H9 (cell line): ENCODE measurements at regions not wholly inside any gene's neighbourhood (a gene's known extent, or its start where the extent isn't known, plus 50 kb on each side); places are given as distances from the start of the nearest gene placed in this dataset.

Source experiments
- DNase-seq: peaks from one replicate; pipeline ENCODE4 v3.0.0-alpha.2; 2017
- H2AFZ ChIP-seq: one replicate; pipeline ENCODE4 v1.6.1; 2013; ENCODE audit warnings: mild to moderate bottlenecking, low read length, control low read depth, moderate library complexity
- H2AK5ac ChIP-seq: 2 replicates; pipeline ENCODE4 v1.6.1; 2013; ENCODE audit warnings: low read length, control low read depth, mixed read lengths; ENCODE audit not compliant: insufficient read length
- H2BK120ac ChIP-seq: one replicate; pipeline ENCODE4 v1.6.1; 2013; ENCODE audit warnings: low read depth, mild to moderate bottlenecking, low read length, control low read depth, inconsistent platforms; ENCODE audit not compliant: poor library complexity, severe bottlenecking
- H2BK12ac ChIP-seq: 2 replicates; pipeline ENCODE4 v1.6.1; 2013; ENCODE audit warnings: low read length, control low read depth, mixed read lengths, low read depth; ENCODE audit not compliant: insufficient read length
- H2BK15ac ChIP-seq: 2 replicates; pipeline ENCODE4 v1.6.1; 2013; ENCODE audit warnings: low read depth, low read length, control low read depth
- H2BK20ac ChIP-seq: one replicate; pipeline ENCODE4 v1.6.1; 2013; ENCODE audit warnings: low read depth, mild to moderate bottlenecking, low read length, control low read depth, inconsistent platforms; ENCODE audit not compliant: poor library complexity, severe bottlenecking
- H2BK5ac ChIP-seq: 2 replicates; pipeline ENCODE4 v1.6.1; 2013; ENCODE audit warnings: low read length, control low read depth, mixed read lengths; ENCODE audit not compliant: insufficient read length
- H3K14ac ChIP-seq: 2 replicates; pipeline ENCODE4 v1.6.1; 2013; ENCODE audit warnings: low read length, control low read depth; ENCODE audit not compliant: insufficient read depth
- H3K18ac ChIP-seq: 2 replicates; pipeline ENCODE4 v1.6.1; 2013; ENCODE audit warnings: low read depth, mild to moderate bottlenecking, mixed read lengths, low read length, control low read depth; ENCODE audit not compliant: insufficient read length
- H3K23ac ChIP-seq: 2 replicates; pipeline ENCODE4 v1.6.1; 2013; ENCODE audit warnings: low read length, control low read depth, mixed read lengths, low read depth; ENCODE audit not compliant: insufficient read length
- H3K23me2 ChIP-seq: 2 replicates; pipeline ENCODE4 v1.6.1; 2013; ENCODE audit warnings: low read depth, mild to moderate bottlenecking, mixed read lengths, low read length, control low read depth; ENCODE audit not compliant: insufficient read length, poor library complexity, severe bottlenecking
- H3K27ac ChIP-seq: 2 replicates; pipeline ENCODE4 v1.5.1; 2013; ENCODE audit warnings: low read length, control low read depth, mixed read lengths, low read depth; ENCODE audit not compliant: insufficient read length
- H3K27me3 ChIP-seq: 2 replicates; pipeline ENCODE4 v1.6.1; 2013; ENCODE audit warnings: low read length, control low read depth, inconsistent platforms; ENCODE audit not compliant: insufficient read depth
- H3K4ac ChIP-seq: 2 replicates; pipeline ENCODE4 v1.6.1; 2013; ENCODE audit warnings: low read depth, mild to moderate bottlenecking, control low read depth, inconsistent platforms, low read length, moderate library complexity
- H3K4me1 ChIP-seq: 2 replicates; pipeline ENCODE4 v1.6.1; 2013; ENCODE audit warnings: low read length, control low read depth, inconsistent platforms; ENCODE audit not compliant: insufficient read depth
- H3K4me2 ChIP-seq: 2 replicates; pipeline ENCODE4 v1.6.1; 2013; ENCODE audit warnings: low read length, control low read depth, mixed read lengths; ENCODE audit not compliant: insufficient read length, insufficient read depth
- H3K56ac ChIP-seq: 2 replicates; pipeline ENCODE4 v1.6.1; 2013; ENCODE audit warnings: low read depth, mild to moderate bottlenecking, mixed read lengths, low read length, control low read depth; ENCODE audit not compliant: insufficient read length
- H3K79me1 ChIP-seq: 2 replicates; pipeline ENCODE4 v1.6.1; 2013; ENCODE audit warnings: low read depth, mild to moderate bottlenecking, moderate library complexity, low read length, control low read depth, inconsistent platforms; ENCODE audit not compliant: insufficient read depth, poor library complexity, severe bottlenecking
- H3K79me2 ChIP-seq: 2 replicates; pipeline ENCODE4 v1.6.1; 2013; ENCODE audit warnings: low read length, control low read depth, inconsistent platforms; ENCODE audit not compliant: insufficient read depth
- H3K9ac ChIP-seq: 2 replicates; pipeline ENCODE4 v1.6.1; 2013; ENCODE audit warnings: low read length, control low read depth, mixed read lengths; ENCODE audit not compliant: insufficient read length; ENCODE audit errors: extremely low read depth
- H3K9me3 ChIP-seq: one replicate; pipeline ENCODE4 v1.6.1; 2013; ENCODE audit warnings: low read depth, low read length, inconsistent platforms; ENCODE audit not compliant: control insufficient read depth
- H3T11ph ChIP-seq: one replicate; pipeline ENCODE4 v1.6.1; 2013; ENCODE audit warnings: mild to moderate bottlenecking, low read length, control low read depth, inconsistent platforms
- H4K20me1 ChIP-seq: one replicate; pipeline ENCODE4 v1.6.1; 2013; ENCODE audit not compliant: control insufficient read depth, insufficient read length, insufficient read depth
- H4K5ac ChIP-seq: 2 replicates; pipeline ENCODE4 v1.6.1; 2013; ENCODE audit warnings: low read depth, mild to moderate bottlenecking, mixed read lengths, low read length, control low read depth; ENCODE audit not compliant: insufficient read length
- H4K8ac ChIP-seq: replicated peaks from 2 replicates; pipeline ENCODE4 v1.6.1; 2013; ENCODE audit warnings: low read length, control low read depth, mixed read lengths, low read depth; ENCODE audit not compliant: insufficient read length
- H4K91ac ChIP-seq: 2 replicates; pipeline ENCODE4 v1.6.1; 2013; ENCODE audit warnings: low read depth, mild to moderate bottlenecking, moderate library complexity, mixed read lengths, low read length, control low read depth; ENCODE audit not compliant: insufficient read length
- H3K27ac Mint-ChIP-seq, 3 experiments: 2 replicates in 2 of 3; 3 replicates in 1 of 3; pipeline ENCODE4 v1.8.0; 2020 to 2021; ENCODE audit warnings: mixed read lengths in 3 of 3, mild to moderate bottlenecking in 1 of 3, moderate library complexity in 1 of 3
- H3K27me3 Mint-ChIP-seq: 2 replicates; pipeline ENCODE4 v1.8.0; 2021; ENCODE audit warnings: low read depth, mild to moderate bottlenecking, moderate library complexity, mixed read lengths
- H3K36me3 Mint-ChIP-seq, 3 experiments: 2 replicates in 2 of 3; 3 replicates in 1 of 3; pipeline ENCODE4 v1.8.0; 2020 to 2021; ENCODE audit warnings: low read depth in 3 of 3, mixed read lengths in 3 of 3; ENCODE audit not compliant: insufficient read depth in 1 of 3
- H3K4me1 Mint-ChIP-seq, 2 experiments: 2 replicates each; pipeline ENCODE4 v1.8.0; 2020; ENCODE audit warnings: mixed read lengths in 2 of 2
- H3K4me3 Mint-ChIP-seq, 2 experiments: 2 replicates in 1 of 2; 3 replicates in 1 of 2; pipeline ENCODE4 v1.8.0; 2020 to 2021; ENCODE audit warnings: mild to moderate bottlenecking in 2 of 2, mixed read lengths in 2 of 2, moderate library complexity in 1 of 2
- H3K9me3 Mint-ChIP-seq, 2 experiments: 2 replicates in 1 of 2; 3 replicates in 1 of 2; pipeline ENCODE4 v1.8.0; 2020; ENCODE audit warnings: mild to moderate bottlenecking in 2 of 2, mixed read lengths in 2 of 2, moderate library complexity in 1 of 2
- WGBS: extraction: QIAGEN DNeasy Blood & Tissue Kit; methylation state at CpG from one replicate; pipeline ENCODE4 v1.1.7; 2013; ENCODE audit warnings: missing lambda C conversion rate, low lambda C conversion rate, mixed read lengths; ENCODE audit not compliant: insufficient read length; ENCODE audit errors: extremely low coverage; 5-methylcytosine and 5-hydroxymethylcytosine counted together
- TF ChIP-seq, protein P1 (sequence below): fragments of 200-600 bp; sonication (generic); conservative IDR thresholded peaks from 3 replicates; pipeline ENCODE4 v1.8.0; 2021; ENCODE audit warnings: antibody characterized with exemption, mild to moderate bottlenecking

DNA sequence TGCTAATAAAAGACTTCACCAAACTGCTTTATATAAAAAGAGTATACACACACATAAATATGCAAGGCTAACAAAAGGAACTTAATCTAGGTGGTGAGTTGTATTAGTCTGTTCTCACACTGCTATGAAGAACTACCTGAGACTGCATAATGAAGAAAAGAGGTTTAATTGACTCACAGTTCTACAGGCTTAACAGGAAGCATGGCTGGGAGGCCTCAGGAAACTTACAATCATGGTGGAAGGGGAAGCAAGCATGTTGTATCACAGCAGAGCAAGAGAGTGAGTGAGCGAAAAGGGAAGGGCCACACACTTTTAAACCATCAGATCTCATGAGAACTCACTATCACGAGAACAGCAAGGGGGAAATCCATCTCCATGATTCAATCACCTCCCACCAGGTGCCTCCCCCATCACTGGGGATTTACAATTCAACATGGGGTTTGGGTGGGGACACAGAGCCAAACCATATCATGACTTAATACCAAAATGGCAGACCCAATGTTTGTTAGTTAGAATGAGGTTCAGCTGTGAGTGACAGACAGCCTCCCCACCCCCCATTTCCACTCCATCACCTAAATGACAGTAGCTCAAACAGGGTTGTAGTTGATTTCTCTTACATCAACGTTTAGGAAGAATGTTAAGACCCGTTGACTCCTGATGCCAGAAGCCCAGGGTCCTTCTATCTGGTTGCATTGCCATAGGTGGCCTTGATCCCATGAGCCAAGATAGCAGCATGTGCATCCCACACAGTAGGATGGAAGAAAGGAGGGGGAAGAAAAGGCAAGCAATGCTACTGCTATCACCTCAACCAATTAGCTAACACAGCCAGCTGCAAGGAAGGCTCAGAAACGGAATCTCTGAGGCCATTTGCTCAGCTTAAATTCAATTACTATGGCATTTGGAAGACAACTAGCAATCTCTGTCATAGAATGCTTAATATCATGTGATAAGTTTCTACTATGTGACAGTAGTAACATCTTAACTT, 77.0 kb downstream of the CCDC71L start:
- Histone ChIP-seq H2AFZ (no peak overlapping the region), H3K9ac (no peak overlapping the region), H3K4me1 (no peaks in the 10 kb centered on the region), H3K27me3 (no peaks in the 10 kb centered on the region), H2BK15ac (no peak overlapping the region), H2AK5ac (no peak overlapping the region), H3K56ac (no peak overlapping the region), H3K79me2 (no peaks in the 10 kb centered on the region), H3K23me2 (no peaks in the 10 kb centered on the region), H2BK12ac (no peak overlapping the region), H3K9me3 (no peaks in the 10 kb centered on the region), H2BK5ac (no peak overlapping the region), H4K91ac (no peak overlapping the region), H4K8ac (no peak overlapping the region), H3K79me1 (no peaks in the 10 kb centered on the region), H3K18ac (no peak overlapping the region), H4K20me1 (no peaks in the 10 kb centered on the region), H3K14ac (no peak overlapping the region; the same call in 1 of the 2 replicates), H3K4ac (no peak overlapping the region), H2BK120ac (no peak overlapping the region), H3T11ph (no peak overlapping the region), H3K23ac (no peak overlapping the region), H3K4me2 (no peak overlapping the region), H4K5ac (no peak overlapping the region), H3K27ac (no peak overlapping the region), H2BK20ac (no peak overlapping the region)
- Mint-ChIP-seq H3K4me1 (peaks cover 6 to 9% of the 10 kb centered on the region in 2 experiments; a peak in 3 of 4 replicates), H3K4me3 (no peak overlapping the region), H3K27ac (no peak overlapping the region), H3K27me3 (no peaks in the 10 kb centered on the region), H3K9me3 (no peaks in the 10 kb centered on the region), H3K36me3 (no peaks in the 10 kb centered on the region)
- TF ChIP-seq, protein P1, sequence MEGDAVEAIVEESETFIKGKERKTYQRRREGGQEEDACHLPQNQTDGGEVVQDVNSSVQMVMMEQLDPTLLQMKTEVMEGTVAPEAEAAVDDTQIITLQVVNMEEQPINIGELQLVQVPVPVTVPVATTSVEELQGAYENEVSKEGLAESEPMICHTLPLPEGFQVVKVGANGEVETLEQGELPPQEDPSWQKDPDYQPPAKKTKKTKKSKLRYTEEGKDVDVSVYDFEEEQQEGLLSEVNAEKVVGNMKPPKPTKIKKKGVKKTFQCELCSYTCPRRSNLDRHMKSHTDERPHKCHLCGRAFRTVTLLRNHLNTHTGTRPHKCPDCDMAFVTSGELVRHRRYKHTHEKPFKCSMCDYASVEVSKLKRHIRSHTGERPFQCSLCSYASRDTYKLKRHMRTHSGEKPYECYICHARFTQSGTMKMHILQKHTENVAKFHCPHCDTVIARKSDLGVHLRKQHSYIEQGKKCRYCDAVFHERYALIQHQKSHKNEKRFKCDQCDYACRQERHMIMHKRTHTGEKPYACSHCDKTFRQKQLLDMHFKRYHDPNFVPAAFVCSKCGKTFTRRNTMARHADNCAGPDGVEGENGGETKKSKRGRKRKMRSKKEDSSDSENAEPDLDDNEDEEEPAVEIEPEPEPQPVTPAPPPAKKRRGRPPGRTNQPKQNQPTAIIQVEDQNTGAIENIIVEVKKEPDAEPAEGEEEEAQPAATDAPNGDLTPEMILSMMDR = no peak
- no CpG with 5 or more reads among the region's 5 CpGs for WGBS
- DNase-seq = no peak
